Pancreas (tissue), 10 donors: ENCODE measurements at regions not wholly inside any gene's neighbourhood (a gene's known extent, or its start where the extent isn't known, plus 50 kb on each side); places are given as distances from the start of the nearest gene placed in this dataset.

Experiments used
- ATAC-seq, 4 donors: fragments of 200-7000 bp; cut with Tn5 transposase; one replicate each; pipeline versions ENCODE4 v1.8.0 to v1.9.1; 2020; ENCODE audit warnings: mild to moderate bottlenecking in 4 of 4, moderate library complexity in 4 of 4
- DNase-seq, 6 donors: peaks; one replicate each; pipeline ENCODE4 v3.0.0-alpha.2; 2020
- FAIRE-seq: peaks from 2 replicates; lab custom pipeline; 2012; peaks lifted over from hg19 to GRCh38; lab: Jason Lieb, UNC
- H3K27ac ChIP-seq, 4 donors: fragments of 200-600 bp; sonication (generic); 1 replicate in 3 of 4; 2 replicates in 1 of 4; pipeline versions ENCODE4 v1.5.0 to v1.8.0; 2020
- H3K27me3 ChIP-seq, 4 donors: fragments of 200-600 bp; one replicate each; pipeline ENCODE4 v1.8.0; 2021
- H3K36me3 ChIP-seq, 3 donors: fragments of 200-600 bp; sonication (generic) in 1 of 3; one replicate each; pipeline versions ENCODE4 v1.5.0 to v1.8.0; 2020 to 2021
- H3K4me1 ChIP-seq, 3 donors: fragments of 200-600 bp; one replicate each; pipeline ENCODE4 v1.8.0; 2021
- H3K4me3 ChIP-seq, 4 donors: fragments of 200-600 bp; sonication (generic) in 2 of 4; one replicate each; pipeline versions ENCODE4 v1.5.0 to v1.8.0; 2020 to 2021
- H3K9me3 ChIP-seq, 4 donors: fragments of 200-600 bp; one replicate each; pipeline ENCODE4 v1.8.0; 2021
- CTCF ChIP-seq, 4 donors: fragments of 200-600 bp; sonication (generic) in 3 of 4; IDR thresholded peaks; one replicate each; pipeline versions ENCODE4 v1.5.0 to v1.8.0; 2021; ENCODE audit warnings: antibody characterized with exemption in 4 of 4
- WGBS, 2 donors: extraction: QIAGEN DNeasy Blood & Tissue Kit; methylation state at CpG; one replicate each; pipeline ENCODE4 v1.1.7; 2013; 5-methylcytosine and 5-hydroxymethylcytosine counted together
- intact Hi-C, 3 donors: fragments of 100-400 bp; cut with DNase I; formaldehyde crosslinking; loops; one replicate each; pipeline versions ENCODE4 v1.11.1 to v1.14.2; 2022
- donor health status: healthy with polysubstance abuse.
- donor health status: DM: no; HTN: no; CAD: no; lungs with moderate emphysema.
- donor health status: DM: no; HTN: no; CAD: no.
- donor health status: control.
- donor health status: control.
- donor health status: Bipolar disorder and iron deficiency.
- donor health status: DM: yes; HTN: yes; CAD: no.
- donor health status: DM: no; HTN: no; CAD: no.
- donor health status: DM: no; HTN: no; CAD: no.
- donor health status: DM: yes; HTN: yes; CAD: no.

- H3K27ac ChIP-seq = no peak overlapping the region
Observed at GRCh38 chr1:14217384-14217783, 381.1 kb upstream of the KAZN start.

GRCh38 chr1:14220324-14220723 is 378.2 kb upstream of the KAZN start:
- no peak overlapping the region for H3K4me3 ChIP-seq
- H3K9me3 ChIP-seq = no peaks in the 10 kb centered on the region
- intact Hi-C loops = no loop called here
- WGBS, 2 donors = 64 to 72% methylated on average over 4 of the region's 4 CpGs
- no peak for TF ChIP-seq CTCF (IDR thresholded peaks at IDR 0.05)
- no peaks in the 10 kb centered on the region for H3K27me3 ChIP-seq
- no peaks in the 10 kb centered on the region for H3K4me1 ChIP-seq
- no peaks in the 10 kb centered on the region for H3K36me3 ChIP-seq
- DNase-seq (no peak), FAIRE-seq (no peak), ATAC-seq (no peak)
- H3K27ac ChIP-seq = no peak overlapping the region

More at GRCh38 chr1:14217384-14217783, 381.1 kb upstream of the KAZN start:
- no peak for DNase-seq
- intact Hi-C loops = no loop called here
- no peaks in the 10 kb centered on the region for H3K4me1 ChIP-seq
- ATAC-seq = no peak
- FAIRE-seq = no peak
- no peaks in the 10 kb centered on the region for H3K9me3 ChIP-seq
- TF ChIP-seq CTCF (IDR thresholded peaks at IDR 0.05) = no peak
- WGBS, 2 donors = 81 to 94% methylated on average over 1 of the region's 1 CpG
- no peaks in the 10 kb centered on the region for H3K27me3 ChIP-seq
- H3K4me3 ChIP-seq = no peak overlapping the region
- H3K36me3 ChIP-seq = no peaks in the 10 kb centered on the region

GRCh38 chr1:14220811-14221210 is 377.7 kb upstream of the KAZN start:
- no peak overlapping the region for H3K4me3 ChIP-seq
- H3K4me1 ChIP-seq = no peaks in the 10 kb centered on the region
- no peak for DNase-seq
- no peak for FAIRE-seq
- no peaks in the 10 kb centered on the region for H3K36me3 ChIP-seq
- 54 to 82% methylated on average over 2 of the region's 2 CpGs for WGBS, 2 donors
- ATAC-seq = no peak
- no peaks in the 10 kb centered on the region for H3K9me3 ChIP-seq
- H3K27me3 ChIP-seq = no peaks in the 10 kb centered on the region
- no peak overlapping the region for H3K27ac ChIP-seq
- no peak for TF ChIP-seq CTCF (IDR thresholded peaks at IDR 0.05)
- intact Hi-C loops = no loop called here

GRCh38 chr1:14222086-14222485 is 376.4 kb upstream of the KAZN start:
- H3K36me3 ChIP-seq = no peaks in the 10 kb centered on the region
- no peaks in the 10 kb centered on the region for H3K9me3 ChIP-seq
- TF ChIP-seq CTCF (IDR thresholded peaks at IDR 0.05) = no peak
- no peak overlapping the region for H3K27ac ChIP-seq
- ATAC-seq (no peak), FAIRE-seq (no peak), DNase-seq (no peak)
- intact Hi-C loops = no loop called here
- 29 to 32% methylated on average over 6 of the region's 6 CpGs for WGBS, 2 donors
- no peak overlapping the region for H3K4me3 ChIP-seq
- H3K4me1 ChIP-seq = no peaks in the 10 kb centered on the region
- H3K27me3 ChIP-seq = no peaks in the 10 kb centered on the region

- Histone ChIP-seq H3K27ac (no peak overlapping the region), H3K4me3 (no peak overlapping the region), H3K9me3 (no peaks in the 10 kb centered on the region), H3K36me3 (no peaks in the 10 kb centered on the region), H3K27me3 (no peaks in the 10 kb centered on the region), H3K4me1 (no peaks in the 10 kb centered on the region)
- DNase-seq (no peak), ATAC-seq (no peak), FAIRE-seq (no peak)
- TF ChIP-seq CTCF (IDR thresholded peaks at IDR 0.05) = no peak
- intact Hi-C loops = no loop called here
- WGBS, 2 donors = 62 to 69% methylated on average over 1 of the region's 1 CpG
Observed at GRCh38 chr1:14228677-14229076, 369.8 kb upstream of the KAZN start.
